ENCODE measurements at regions not wholly inside any gene's neighbourhood (a gene's known extent, or its start where the extent isn't known, plus 50 kb on each side); places are given as distances from the start of the nearest gene placed in this dataset.

GRCh38 chr13:109323338-109323737 lies 463.0 kb downstream of the IRS2 start:
- no peaks in the 10 kb centered on the region for H3K4me1 ChIP-seq (ENCODE audit: control insufficient read depth, extremely low read depth, insufficient read depth, low read length)
- no peak overlapping the region for H3K27ac ChIP-seq (ENCODE audit: control insufficient read depth, insufficient read depth, low read length)
- FAIRE-seq (no peak), DNase-seq (ENCODE audit: low read depth, low spot score) (no peak)
- no peaks in the 10 kb centered on the region for H3K27me3 ChIP-seq (ENCODE audit: control insufficient read depth, extremely low read depth, insufficient read depth, low read length)
- H3K9me3 ChIP-seq (ENCODE audit: control insufficient read depth, low read depth, low read length): no peaks in the 10 kb centered on the region
- H2AFZ ChIP-seq (ENCODE audit: control insufficient read depth, low read length): no peak overlapping the region
- H3K79me2 ChIP-seq (ENCODE audit: control insufficient read depth, insufficient read depth, low read length): no peaks in the 10 kb centered on the region
- no peaks in the 10 kb centered on the region for H3K9me1 ChIP-seq (ENCODE audit: control insufficient read depth, extremely low read depth, insufficient read depth, low read length)
- dilution Hi-C loops (cut with MboI; ENCODE audit: extremely low pct_ligation_motif_present, low sequenced_read_pairs): no loop called here
- no peak overlapping the region for H3K4me2 ChIP-seq (ENCODE audit: control insufficient read depth, extremely low read depth, insufficient read depth, low read depth, low read length)
- no peaks in the 10 kb centered on the region for H3K36me3 ChIP-seq (ENCODE audit: control insufficient read depth in 2 of 2, extremely low read depth in 1 of 2, insufficient read depth in 2 of 2, low read length in 2 of 2)
- H4K20me1 ChIP-seq (ENCODE audit: control insufficient read depth, extremely low read depth, insufficient read depth, low read length): no peaks in the 10 kb centered on the region
- H3K4me3 ChIP-seq (ENCODE audit: control insufficient read depth in 2 of 3, extremely low read depth in 1 of 3, insufficient read depth in 2 of 3, low read depth in 1 of 3, low read length in 3 of 3): no peak overlapping the region
- no peak overlapping the region for H3K9ac ChIP-seq (ENCODE audit: control insufficient read depth, extremely low read depth, insufficient read depth, low read length)
- TF ChIP-seq EZH2 (IDR thresholded peaks at IDR 0.05; ENCODE audit: low read length): no peak
- no peak for TF ChIP-seq CTCF (optimal IDR thresholded peaks at IDR 0.05 in 1 of 3, IDR thresholded peaks at IDR 0.05 in 1 of 3, conservative IDR thresholded peaks at IDR 0.05 in 1 of 3; ENCODE audit: extremely low read depth in 1 of 3, insufficient read depth in 2 of 3, low read length in 3 of 3)

- Histone ChIP-seq H3K79me2 (ENCODE audit: control insufficient read depth, insufficient read depth, low read length) (no peaks in the 10 kb centered on the region), H3K4me3 (ENCODE audit: control insufficient read depth in 2 of 3, extremely low read depth in 1 of 3, insufficient read depth in 2 of 3, low read depth in 1 of 3, low read length in 3 of 3) (no peak overlapping the region), H3K27ac (ENCODE audit: control insufficient read depth, insufficient read depth, low read length) (no peak overlapping the region), H3K9me1 (ENCODE audit: control insufficient read depth, extremely low read depth, insufficient read depth, low read length) (no peaks in the 10 kb centered on the region), H3K9me3 (ENCODE audit: control insufficient read depth, low read depth, low read length) (no peaks in the 10 kb centered on the region), H3K36me3 (ENCODE audit: control insufficient read depth in 2 of 2, extremely low read depth in 1 of 2, insufficient read depth in 2 of 2, low read length in 2 of 2) (no peaks in the 10 kb centered on the region), H3K4me2 (ENCODE audit: control insufficient read depth, extremely low read depth, insufficient read depth, low read depth, low read length) (no peak overlapping the region), H3K27me3 (ENCODE audit: control insufficient read depth, extremely low read depth, insufficient read depth, low read length) (no peaks in the 10 kb centered on the region), H4K20me1 (ENCODE audit: control insufficient read depth, extremely low read depth, insufficient read depth, low read length) (no peaks in the 10 kb centered on the region), H2AFZ (ENCODE audit: control insufficient read depth, low read length) (no peak overlapping the region), H3K4me1 (ENCODE audit: control insufficient read depth, extremely low read depth, insufficient read depth, low read length) (no peaks in the 10 kb centered on the region), H3K9ac (ENCODE audit: control insufficient read depth, extremely low read depth, insufficient read depth, low read length) (no peak overlapping the region)
- DNase-seq (ENCODE audit: low read depth, low spot score): no peak
- TF ChIP-seq CTCF (optimal IDR thresholded peaks at IDR 0.05 in 1 of 3, IDR thresholded peaks at IDR 0.05 in 1 of 3, conservative IDR thresholded peaks at IDR 0.05 in 1 of 3; ENCODE audit: extremely low read depth in 1 of 3, insufficient read depth in 2 of 3, low read length in 3 of 3) (no peak), EZH2 (IDR thresholded peaks at IDR 0.05; ENCODE audit: low read length) (no peak)
- FAIRE-seq: no peak
- dilution Hi-C loops (cut with MboI; ENCODE audit: extremely low pct_ligation_motif_present, low sequenced_read_pairs): no loop called here
Observed at GRCh38 chr13:109318945-109319590, 467.3 kb downstream of the IRS2 start.
